ENCODE measurements at regions not wholly inside any gene's neighbourhood (a gene's known extent, or its start where the extent isn't known, plus 50 kb on each side); places are given as distances from the start of the nearest gene placed in this dataset.

DNA sequence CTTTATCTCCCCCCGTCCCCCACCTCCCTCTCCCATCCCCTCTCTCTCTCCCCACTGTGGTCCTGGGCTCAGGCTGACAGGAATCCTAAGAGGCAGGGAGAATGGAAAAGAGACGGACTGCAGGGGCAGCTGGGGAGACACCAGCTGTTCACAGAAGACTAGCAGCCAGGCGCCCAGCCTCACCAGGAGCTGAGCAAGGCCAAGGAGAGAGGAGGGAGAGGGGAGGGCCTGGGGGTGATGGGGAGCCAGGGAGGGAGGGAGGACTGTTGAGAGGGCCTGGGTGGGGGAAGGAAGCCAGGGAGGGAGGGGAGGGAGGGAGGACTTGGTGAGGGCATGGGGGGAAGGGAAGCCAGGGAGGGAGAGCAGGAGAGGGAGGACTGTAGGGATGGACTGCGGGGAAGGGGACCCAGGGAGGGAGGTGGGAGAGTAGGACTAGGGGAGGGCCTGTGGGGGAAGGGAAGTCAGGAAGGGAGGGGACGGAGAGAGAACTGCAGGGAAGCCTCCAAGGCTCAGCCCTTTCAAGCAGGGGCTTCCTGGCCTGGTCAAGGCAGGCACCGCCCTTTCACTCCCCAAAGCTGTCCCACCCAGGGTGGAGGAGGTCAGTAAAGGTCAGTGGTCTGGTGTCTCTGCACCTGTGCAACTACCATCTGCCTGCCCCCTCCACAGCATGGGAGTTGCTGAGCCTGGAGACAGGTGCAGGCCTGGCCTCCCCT is 517.7 kb upstream of the MYT1L start:
- peak; percentile 27 for DNase-seq (ENCODE audit: low spot score)

DNA sequence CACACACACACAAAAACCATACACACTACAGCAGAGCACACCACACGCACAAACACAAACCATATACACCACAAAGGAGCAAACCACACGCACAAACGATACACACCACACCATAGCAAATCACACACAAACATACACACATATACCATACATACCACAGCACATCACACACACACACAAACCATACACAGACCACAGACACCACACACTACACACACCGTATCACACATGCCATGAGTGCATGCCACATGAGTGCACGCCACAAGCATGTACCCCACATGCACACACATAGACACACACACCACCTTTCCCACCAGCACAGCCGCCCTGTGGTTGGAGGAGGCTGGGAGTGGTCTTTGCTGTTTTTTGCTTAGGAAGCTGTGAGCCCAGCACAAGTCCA is 517.1 kb upstream of the MYT1L start:
- no peak for DNase-seq (ENCODE audit: low spot score)

DNA sequence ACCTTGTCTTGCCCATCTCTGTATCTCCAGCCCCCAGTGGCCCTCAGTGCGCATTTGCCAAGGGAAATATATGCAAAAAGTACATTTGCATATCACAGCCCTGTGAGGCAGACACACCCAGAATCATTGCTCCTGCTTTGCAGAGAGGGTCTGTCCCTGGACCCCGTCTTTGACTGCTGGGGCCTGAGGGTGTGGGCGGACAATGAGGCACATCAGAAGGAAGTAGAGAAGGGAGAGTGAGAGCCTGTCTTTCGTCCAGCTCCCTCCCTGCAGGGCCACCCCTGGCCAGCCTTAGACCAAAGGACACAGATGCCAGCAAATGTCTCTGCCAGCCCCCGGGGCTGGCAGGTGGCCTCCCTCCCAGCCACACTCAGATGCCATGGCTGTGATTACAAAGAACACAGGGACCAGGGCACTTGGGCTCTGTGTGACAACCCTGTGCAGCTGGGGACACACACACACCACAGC is 516.2 kb upstream of the MYT1L start:
- no peak for DNase-seq (ENCODE audit: low spot score)

DNA sequence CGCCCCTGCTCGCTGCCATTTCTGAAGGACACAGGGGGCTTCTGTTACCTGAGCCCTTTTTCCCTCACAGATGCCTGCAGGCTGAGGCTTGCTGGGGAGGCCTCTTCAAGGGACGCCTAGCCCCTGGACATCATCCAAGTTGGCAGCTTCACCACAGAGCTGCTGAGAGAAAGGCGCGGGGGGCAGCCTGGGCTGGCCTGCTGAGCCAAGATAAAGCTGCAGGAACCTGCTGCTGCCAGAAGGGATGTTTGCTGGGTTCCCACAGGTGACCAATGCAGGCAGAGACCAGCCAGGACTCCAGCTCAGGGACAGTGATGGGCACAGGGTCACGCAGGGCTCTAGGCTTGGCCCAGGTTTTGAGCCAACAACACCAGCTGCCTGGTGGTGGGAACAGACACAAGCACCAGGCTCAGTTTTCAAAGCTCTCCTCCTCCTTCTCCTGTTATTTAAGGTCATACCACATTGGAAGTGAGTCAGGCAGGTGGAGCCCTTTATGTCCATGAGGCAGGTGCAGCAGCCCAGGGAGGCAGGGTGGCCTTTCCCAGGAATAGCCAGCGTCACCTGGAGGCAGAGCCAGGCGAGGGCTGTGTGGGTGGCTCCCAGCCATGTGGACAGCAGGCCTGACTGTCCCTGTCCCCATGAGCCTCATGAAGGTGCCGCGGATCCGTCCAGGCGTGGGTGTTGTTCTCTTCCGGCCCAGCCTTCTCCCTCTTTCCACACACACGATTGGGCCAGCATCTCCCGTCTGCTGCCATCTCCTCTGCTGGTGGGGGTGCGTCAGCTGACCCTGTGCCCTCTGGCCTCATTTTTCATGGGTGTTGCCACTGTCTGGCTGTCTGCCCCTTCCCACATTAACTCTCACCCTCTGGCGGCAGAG is 515.5 kb upstream of the MYT1L start:
- DNase-seq (ENCODE audit: low spot score): peak; percentile 46

DNA sequence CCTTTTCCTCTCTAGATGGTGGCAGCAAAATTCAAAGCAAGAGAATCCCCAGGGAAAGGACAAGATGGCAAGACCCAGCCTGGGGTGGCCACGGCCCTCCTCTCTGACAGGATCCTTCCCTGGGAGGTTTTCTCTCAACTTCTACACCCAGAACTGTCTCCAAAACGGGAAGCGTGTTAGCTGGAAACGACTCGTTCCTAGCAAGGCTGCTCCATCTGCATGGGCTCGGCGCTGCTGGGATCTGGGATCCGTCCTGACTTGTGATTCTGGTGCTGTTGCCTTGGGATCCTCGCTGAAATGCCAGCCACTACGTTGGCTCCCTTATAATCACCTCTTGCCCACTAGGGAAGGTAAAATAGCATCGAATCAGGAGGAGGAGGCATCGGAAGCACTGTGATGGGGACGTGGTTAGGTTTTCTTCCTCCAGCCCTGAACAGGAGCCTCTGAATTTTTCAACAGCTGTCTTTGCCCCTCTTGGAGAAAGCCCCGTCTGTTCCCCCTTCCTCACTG is 514.8 kb upstream of the MYT1L start:
- DNase-seq (ENCODE audit: low spot score): no peak

DNA sequence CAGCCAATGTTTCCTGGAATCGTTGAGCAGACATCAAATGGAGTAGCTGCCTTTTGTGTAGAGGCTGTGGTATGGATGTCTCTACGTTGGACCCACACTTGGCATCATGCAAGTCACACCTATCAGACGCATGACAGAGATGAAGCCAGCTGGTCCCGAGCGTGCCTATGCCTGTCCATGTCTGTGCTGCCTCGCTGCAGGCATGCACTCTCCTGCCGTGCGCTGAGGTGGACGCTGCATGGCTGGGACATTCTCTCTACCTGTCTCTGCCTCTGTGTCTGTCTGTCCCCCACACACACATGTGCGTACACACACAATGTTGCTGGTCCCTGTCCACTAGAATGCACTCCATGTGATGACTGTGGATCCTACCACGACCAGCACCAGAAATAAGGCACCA is 514.2 kb upstream of the MYT1L start:
- no peak for DNase-seq (ENCODE audit: low spot score)

DNA sequence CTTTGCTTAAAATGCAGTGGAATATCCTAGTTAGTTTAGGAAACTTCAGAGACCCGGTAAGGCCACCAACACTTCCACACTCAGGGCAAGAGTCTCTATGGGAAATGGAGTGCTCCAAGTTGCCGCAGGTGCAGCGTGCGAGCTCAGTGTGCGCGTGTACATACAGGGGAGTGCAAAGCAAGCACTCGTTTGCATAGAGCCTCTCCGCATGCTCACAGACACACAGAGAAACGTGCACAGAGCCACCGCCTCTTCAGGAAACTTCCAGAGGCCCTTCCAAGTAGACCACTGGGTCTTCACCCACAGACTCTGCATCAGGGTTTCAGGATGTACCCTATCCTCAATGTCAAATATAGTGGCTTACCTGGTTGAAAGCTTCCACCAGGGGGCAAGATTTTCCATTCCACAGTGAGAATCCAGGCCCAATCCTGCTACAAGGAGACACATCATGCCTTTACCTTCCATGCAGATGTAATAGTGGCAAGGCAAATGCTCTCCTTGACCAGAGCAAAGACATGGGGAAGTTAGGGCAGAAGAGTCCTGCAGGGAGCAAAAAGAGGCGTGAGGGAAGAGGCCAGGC is 513.0 kb upstream of the MYT1L start:
- no peak for DNase-seq (ENCODE audit: low spot score)

DNA sequence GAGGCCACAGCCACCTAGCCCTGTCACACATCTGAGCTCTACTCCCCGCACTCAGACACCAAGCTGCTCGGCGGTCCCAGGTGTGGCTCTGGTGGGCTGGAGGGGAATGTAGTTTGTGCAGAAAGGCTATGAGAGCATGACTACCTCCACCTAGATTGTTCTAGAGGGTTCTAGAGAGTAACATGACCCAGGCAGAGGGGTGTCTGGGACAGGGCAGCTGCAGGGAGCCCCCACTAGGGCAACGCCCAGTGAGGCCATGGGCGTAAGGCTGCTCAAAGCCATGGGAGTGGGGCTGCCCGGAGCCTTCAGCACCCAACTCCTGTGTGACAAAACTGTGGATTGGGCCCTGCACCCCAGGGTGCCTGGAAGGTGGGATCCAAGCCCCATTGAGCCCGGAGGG is 511.4 kb upstream of the MYT1L start:
- no peak for DNase-seq (ENCODE audit: low spot score)

DNA sequence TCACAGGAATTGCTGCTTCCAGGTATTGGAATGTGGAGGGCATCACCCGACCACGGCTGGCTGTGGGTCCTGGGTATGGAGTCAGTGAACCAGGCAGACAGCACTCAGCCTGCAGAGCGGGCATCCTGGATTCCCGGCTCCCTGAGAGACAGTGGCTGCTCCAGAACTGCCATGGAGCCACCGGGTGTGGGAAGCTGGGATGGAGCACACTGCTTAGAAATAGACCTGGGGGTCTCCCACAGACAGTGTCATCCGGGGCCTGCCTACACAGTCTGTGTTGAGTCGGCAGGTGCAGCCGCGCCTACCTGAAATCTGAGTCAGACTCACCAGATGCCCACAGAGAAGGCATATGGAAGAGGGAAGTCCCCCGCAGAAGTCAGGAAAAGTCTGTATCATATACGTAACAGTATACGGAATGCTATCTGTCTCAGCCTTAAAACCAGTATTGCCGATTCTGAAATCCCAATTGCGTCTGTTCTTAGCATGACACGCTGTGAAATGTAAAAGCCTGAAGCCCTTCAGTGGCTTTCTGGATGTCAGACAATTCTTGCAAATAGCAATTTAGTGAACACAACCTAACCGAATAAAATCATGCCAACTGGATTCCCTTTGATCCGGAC is 509.7 kb upstream of the MYT1L start:
- DNase-seq (ENCODE audit: low spot score): no peak

DNA sequence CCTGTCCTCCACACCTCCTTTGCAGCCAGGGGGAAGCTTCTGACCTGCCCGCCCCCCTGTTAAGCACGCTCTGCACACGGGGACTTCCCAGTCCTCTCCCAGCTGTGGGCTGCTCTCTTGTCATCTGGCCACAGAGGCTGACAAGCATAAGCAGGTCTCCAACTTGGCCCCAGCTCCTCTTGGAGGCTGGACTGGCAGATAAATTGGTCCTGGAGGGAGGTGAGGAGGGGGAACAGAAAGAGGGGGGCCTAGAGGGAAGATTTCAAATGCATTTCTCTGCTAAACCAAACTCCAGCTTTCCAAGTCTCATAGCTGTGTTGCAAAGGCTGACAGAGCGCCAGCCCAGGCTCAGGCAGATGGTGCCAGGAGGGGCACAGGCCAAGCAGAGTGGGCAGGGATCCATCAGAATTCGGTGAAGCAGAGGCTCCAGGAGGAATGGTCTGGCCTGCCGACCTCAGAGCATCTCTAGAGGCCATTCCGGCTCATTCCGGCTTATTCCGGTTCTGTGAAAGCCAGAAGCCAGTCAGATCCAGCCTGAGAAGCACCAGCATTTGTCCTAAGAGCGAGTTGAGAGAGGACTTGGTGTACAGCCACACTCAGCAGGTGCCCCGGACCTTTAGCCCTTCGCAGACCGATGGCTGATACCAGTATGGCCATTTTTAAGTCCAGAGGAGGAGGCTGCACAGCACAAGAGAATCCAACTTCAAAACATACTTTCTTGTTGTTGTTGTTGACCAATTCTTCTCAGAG is 508.9 kb upstream of the MYT1L start:
- peak; percentile 65 for DNase-seq (ENCODE audit: low spot score)

DNA sequence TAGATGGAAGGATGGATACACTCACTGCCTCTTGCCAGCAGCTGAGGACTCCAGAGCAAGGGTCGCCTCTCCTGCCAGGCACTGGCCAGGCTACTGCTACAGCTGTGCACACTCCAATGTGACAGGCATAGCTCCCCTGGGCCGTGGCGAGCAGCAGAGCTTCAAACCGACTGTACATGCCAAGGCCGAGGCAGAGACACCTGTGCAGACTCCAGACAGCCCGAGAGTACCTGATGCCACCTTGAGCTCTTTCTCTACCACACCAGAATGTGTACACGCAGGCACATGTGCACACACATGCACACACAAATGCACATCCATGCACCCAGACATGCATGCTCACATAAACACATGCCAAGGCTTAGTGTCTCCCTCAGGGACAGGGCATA is 508.3 kb upstream of the MYT1L start:
- no peak for DNase-seq (ENCODE audit: low spot score)

DNA sequence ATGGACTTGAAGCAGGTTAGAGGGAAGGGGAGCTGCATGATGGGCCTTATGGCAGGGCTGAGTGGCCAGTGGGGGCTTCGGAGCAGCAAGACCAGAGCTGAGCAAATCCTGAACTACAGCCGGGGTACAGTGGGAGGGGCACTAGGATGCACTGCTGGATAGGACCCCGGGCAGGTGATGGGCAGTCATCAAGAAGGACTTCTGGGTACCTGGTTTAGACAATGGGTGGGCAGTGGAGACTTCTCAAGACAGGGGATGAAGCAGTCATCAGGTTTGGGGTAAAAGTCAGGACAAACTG is 507.4 kb upstream of the MYT1L start:
- no peak for DNase-seq (ENCODE audit: low spot score)

DNA sequence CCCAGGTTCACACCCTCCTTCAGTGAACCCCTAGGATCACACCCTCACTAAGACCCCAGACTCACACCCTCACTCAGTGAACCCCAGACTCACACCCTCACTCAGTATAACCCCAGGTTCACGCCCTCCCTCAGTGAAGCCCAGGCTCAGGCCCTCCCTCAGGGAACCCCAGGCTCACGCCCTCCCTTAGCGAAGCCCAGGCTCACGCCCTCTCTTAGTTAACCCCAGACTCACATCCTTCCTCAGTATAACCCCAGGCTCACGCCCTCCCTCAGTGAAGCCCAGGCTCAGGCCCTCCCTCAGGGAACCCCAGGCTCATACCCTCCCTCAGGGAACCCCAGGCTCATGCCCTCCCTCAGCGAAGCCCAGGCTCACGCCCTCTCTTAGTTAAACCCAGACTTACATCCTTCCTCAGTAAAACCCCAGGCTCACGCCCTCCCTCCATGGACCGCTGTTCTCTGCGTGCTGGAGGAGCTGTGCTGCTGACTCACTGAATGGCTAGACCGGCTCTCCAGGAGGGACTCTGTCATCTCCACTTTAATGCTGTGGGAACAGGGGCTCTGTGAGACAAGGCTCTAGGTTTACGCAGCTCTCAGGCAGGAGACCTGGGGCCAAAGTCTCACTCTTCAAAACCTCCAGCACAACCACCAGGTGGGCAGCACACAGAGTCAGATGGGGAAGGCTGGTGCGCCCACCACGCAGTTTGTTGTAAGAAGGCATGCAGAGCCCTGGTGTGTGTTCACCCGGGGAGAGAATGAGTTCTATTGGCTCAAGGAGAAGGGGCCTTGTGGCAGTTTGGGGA is 506.9 kb upstream of the MYT1L start:
- no peak for DNase-seq (ENCODE audit: low spot score)

DNA sequence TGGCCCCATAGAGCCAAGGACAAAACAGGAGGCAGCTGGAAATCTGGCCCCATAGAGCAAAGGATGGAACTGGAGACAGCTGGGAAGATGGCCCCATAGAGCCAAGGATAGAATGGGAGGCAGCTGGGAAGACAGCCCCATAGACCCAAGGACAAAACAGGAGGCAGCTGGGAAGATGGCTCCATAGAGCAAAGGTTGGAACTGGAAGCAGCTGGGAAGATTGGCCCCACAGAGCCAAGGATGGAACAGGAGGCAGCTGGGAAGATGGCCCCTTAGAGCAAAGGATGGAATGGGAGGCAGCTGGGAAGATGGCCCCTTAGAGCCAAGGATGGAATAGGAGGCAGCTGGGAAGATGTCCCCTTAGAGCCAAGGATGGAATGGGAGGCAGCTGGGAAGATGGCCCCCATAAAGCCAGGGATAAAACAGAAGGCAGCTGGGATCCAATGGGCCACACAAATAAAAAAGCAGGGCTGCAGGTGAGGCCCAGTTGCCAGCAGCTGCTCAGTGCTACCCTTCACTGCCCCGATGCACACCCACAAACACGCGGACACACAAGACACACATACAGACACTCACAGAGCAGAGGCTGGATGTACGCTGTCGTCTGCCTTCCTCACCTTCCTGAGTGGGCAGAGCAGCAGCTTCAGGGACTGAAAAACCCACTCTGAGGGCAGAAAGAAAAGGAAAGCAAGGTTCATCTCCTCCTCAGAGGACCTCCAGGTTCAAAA is 505.4 kb upstream of the MYT1L start:
- DNase-seq (ENCODE audit: low spot score): no peak

DNA sequence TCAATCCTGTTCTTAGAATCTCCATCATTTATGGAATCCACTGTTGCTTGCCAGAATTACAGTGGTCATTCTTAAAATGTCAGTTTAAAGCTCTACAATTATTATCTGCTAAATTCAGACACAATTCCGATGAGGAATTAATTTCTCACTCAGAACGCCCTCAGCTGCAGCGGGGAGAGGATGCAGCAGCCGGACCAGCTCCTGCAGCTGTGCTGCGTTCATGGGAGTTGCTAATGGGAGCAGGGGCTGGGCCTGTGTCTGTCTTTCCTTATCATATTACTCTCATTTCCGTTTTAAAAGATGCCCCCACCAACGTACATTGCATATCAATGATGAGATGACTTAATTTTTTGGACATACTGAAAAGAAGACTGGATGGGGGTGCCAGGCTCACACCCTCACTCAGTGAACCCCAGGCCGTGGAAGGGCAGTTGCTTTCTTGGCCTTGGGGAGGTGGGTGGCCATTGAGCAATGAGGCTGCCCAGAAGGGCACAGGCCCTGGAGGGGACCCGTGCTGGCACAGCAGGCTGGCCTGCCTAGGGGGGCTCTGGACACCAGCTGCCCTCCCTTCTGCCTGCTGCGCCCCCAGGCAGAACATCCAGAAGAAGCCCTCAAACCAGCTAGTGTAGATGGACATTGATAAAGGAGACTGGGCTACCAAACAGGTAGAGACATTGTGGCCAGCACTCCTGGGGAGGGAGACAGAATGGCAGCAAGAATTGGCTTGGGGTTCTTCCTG is 503.6 kb upstream of the MYT1L start:
- no peak for DNase-seq (ENCODE audit: low spot score)

DNA sequence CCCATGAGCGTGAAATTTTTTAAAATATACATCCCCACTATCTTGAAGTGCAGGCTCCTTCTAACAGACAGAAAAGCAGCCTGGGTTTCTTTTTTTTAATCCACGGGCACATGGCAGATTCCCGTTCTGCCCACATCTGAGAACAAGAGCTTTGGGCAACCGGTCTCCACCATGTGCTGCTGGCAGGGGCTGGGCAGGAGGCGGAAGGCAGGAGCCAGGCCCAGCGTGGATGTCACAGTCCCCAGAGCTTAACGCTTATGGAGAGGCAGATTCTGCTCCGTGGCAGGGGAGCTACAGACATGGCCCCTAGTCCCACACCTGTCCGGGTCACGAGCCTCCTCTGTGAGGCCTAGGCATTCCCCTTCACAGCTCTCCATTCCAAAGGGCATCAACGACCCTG is 503.0 kb upstream of the MYT1L start:
- DNase-seq (ENCODE audit: low spot score): no peak

DNA sequence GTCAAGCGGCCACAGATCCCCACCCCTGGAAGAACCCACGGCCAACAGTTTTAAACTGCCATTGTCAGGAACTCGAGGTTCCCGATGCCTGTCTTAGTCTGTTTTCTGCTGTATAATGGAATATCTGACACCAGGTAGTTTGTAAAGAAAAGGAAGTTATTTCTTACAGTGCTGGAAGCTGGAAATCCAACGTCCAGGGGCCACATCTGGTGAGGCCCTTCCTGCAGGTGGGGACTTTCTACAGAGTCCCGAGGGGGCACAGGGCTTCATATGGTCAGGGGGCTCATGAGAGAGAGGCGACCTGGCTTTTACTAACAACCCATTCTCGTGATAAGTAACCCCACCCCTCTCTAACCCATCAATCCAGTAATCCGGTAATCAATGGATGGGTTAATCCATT is 501.6 kb upstream of the MYT1L start:
- no peak for DNase-seq (ENCODE audit: low spot score)

DNA sequence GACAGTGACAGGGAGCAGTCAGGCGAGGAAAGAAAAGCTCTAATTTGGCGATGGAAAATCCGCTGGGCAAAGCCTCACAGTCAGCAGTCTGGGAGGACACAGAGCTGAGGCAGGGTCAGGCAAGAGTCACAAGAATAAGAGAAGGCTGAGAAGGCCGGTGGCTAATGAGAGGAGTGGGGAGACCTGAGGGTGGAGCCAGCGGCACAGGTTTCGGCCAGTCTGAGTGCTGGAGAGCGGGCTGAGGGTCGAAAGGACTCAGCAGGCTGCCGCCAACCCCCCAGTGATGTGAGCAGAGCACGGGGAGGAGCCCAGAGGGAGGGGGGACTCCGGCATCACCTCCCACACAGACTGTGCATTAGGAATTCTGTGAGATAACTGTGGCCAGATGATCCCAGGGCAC is 500.6 kb upstream of the MYT1L start:
- DNase-seq (ENCODE audit: low spot score): no peak

DNA sequence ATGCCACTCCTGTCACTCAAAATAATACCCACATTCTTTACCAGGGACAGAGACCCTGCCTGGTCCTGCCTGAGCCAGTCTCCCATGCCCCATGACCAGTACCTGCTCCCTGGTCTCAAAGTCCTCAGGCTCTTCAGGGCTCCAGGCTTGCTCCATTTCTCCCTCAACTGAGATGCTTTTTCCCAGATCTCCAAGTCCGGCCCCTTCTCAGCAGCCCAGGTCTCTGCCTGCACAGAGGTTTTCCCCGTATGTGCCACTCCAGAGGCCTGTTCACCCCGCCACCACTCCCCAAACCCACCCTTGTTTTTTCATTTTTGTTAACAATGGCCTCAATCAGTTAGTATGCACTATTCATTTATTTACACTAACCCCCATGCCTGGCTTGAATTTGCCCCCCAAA is 499.5 kb upstream of the MYT1L start:
- no peak for DNase-seq (ENCODE audit: low spot score)
